HepG2 (cell line): ENCODE measurements at regions not wholly inside any gene's neighbourhood (a gene's known extent, or its start where the extent isn't known, plus 50 kb on each side); places are given as distances from the start of the nearest gene placed in this dataset.
"Not testable (repeated sequence)": the region's sequence is repeated elsewhere in the genome, so short reads cannot be mapped to it uniquely, and the experiment has no call there.

Source experiments
- ATAC-seq: fragments of 200-7000 bp; cut with Tn5 transposase; 3 replicates; pipeline ENCODE4 v1.9.1; 2020; ENCODE audit warnings: mild to moderate bottlenecking, moderate library complexity
- BruUV-seq: library from RNA; stranded (reverse); fragments of 400-500 nt; replicated peaks from 2 replicates; lab custom pipeline; 2021; lab: Mats Ljungman, UMichigan
- CTCF ChIA-PET: fragments of 300-600 bp; formaldehyde crosslinking; extraction: SDS; loops from one replicate; lab custom pipeline; 2021; ENCODE audit warnings: low total read pairs, inconsistent platforms, low intra/inter-chr PET ratio; lab: Yijun Ruan, JAX
- POLR2A ChIA-PET: fragments of 350-600 bp; sonication (Branson Sonifier 250); formaldehyde crosslinking; loops from one replicate; lab custom pipeline; 2020; ENCODE audit warnings: antibody characterized with exemption, inconsistent platforms; lab: Yijun Ruan, JAX
- DNase-seq: peaks from one replicate; pipeline ENCODE4 v3.0.0-alpha.2; 2015; ENCODE audit warnings: low spot score
- FAIRE-seq: peaks from 3 replicates; lab custom pipeline; 2011; peaks lifted over from hg19 to GRCh38; lab: Jason Lieb, UNC
- H2AFZ ChIP-seq: one replicate; pipeline ENCODE4 v1.6.1; 2011; ENCODE audit warnings: low read length, inconsistent platforms
- H3K27ac ChIP-seq: fragments of 300-600 bp; 3 replicates; pipeline ENCODE4 v1.8.0; 2011; ENCODE audit warnings: mixed run types, mild to moderate bottlenecking, mixed read lengths, low read length, inconsistent platforms; ENCODE audit not compliant: insufficient read depth; ENCODE audit errors: extremely low read length
- H3K27me3 ChIP-seq, 2 experiments: fragments of 200-600 bp in 1 of 2; 2 replicates in 1 of 2; 3 replicates in 1 of 2; pipeline versions ENCODE4 v1.6.0 to v1.8.0; 2011; ENCODE audit warnings: low read length in 2 of 2, mild to moderate bottlenecking in 2 of 2, moderate library complexity in 2 of 2, inconsistent platforms in 1 of 2; ENCODE audit not compliant: insufficient read depth in 2 of 2, control insufficient read depth in 1 of 2
- H3K36me3 ChIP-seq, 2 experiments: fragments of 200-600 bp in 1 of 2; replicated peaks in 1 of 2; 2 replicates in 1 of 2; 3 replicates in 1 of 2; pipeline versions ENCODE4 v1.5.1 to v1.8.0; 2011; ENCODE audit warnings: low read length in 2 of 2, inconsistent platforms in 1 of 2; ENCODE audit not compliant: insufficient read depth in 2 of 2, control insufficient read depth in 1 of 2
- H3K4me1 ChIP-seq: 2 replicates; pipeline ENCODE4 v1.5.1; 2012; ENCODE audit warnings: low read length, inconsistent platforms; ENCODE audit not compliant: insufficient read depth
- H3K4me2 ChIP-seq: 2 replicates; pipeline ENCODE4 v1.6.0; 2011; ENCODE audit warnings: low read depth, low read length, inconsistent platforms
- H3K4me3 ChIP-seq, 3 experiments: fragments of 200-600 bp in 1 of 3; sonication (generic), shearing (Covaris generic) in 1 of 3; replicated peaks in 1 of 3; 2 replicates each; pipeline ENCODE4 v1.5.1; 2011 to 2016; ENCODE audit warnings: low read length in 3 of 3, inconsistent platforms in 2 of 3, low read depth in 2 of 3, mild to moderate bottlenecking in 2 of 3, control low read depth in 1 of 3, mixed read lengths in 1 of 3; ENCODE audit not compliant: insufficient read depth in 1 of 3
- H3K79me2 ChIP-seq: one replicate; pipeline ENCODE4 v1.6.1; 2011; ENCODE audit warnings: low read length, inconsistent platforms; ENCODE audit not compliant: insufficient read depth
- H3K9ac ChIP-seq: 2 replicates; pipeline ENCODE4 v1.6.0; 2011; ENCODE audit warnings: mild to moderate bottlenecking, low read depth, low read length, inconsistent platforms; ENCODE audit not compliant: insufficient read depth
- H3K9me3 ChIP-seq: 2 replicates; pipeline ENCODE4 v1.5.1; 2012; ENCODE audit warnings: mild to moderate bottlenecking, low read length
- H4K20me1 ChIP-seq: 2 replicates; pipeline ENCODE4 v1.6.0; 2011; ENCODE audit warnings: inconsistent platforms, mild to moderate bottlenecking, low read length, moderate library complexity; ENCODE audit not compliant: insufficient read depth
- FOXC1 ChIP-seq: sonication (generic); formaldehyde crosslinking; IDR thresholded peaks from 2 replicates; pipeline ENCODE4 v1.8.0; 2022; ENCODE audit warnings: mild to moderate bottlenecking, missing genetic modification reagents, borderline replicate concordance
- MAF1 ChIP-seq: sonication (generic); formaldehyde crosslinking; IDR thresholded peaks from 2 replicates; pipeline ENCODE4 v1.5.0; 2020; ENCODE audit warnings: missing genetic modification reagents, borderline replicate concordance
- MAFF ChIP-seq: IDR thresholded peaks from 2 replicates; pipeline ENCODE4 v1.6.1; 2011; ENCODE audit warnings: low read depth, low read length, improper control_type of control experiment
- MAFK ChIP-seq, 2 experiments: IDR thresholded peaks in 1 of 2; conservative IDR thresholded peaks in 1 of 2; 2 replicates each; pipeline ENCODE4 v1.6.1; 2011; ENCODE audit warnings: improper control_type of control experiment in 2 of 2, low read length in 2 of 2
- PITX1 ChIP-seq: sonication (generic); formaldehyde crosslinking; IDR thresholded peaks from 2 replicates; pipeline ENCODE4 v1.5.1; 2020; ENCODE audit warnings: mild to moderate bottlenecking, missing genetic modification reagents
- SNAPC4 ChIP-seq: sonication (generic); formaldehyde crosslinking; IDR thresholded peaks from 2 replicates; pipeline ENCODE4 v1.4.0; 2020; ENCODE audit warnings: mild to moderate bottlenecking, missing genetic modification reagents
- ZNF292 ChIP-seq: sonication (generic); formaldehyde crosslinking; IDR thresholded peaks from 2 replicates; pipeline ENCODE4 v1.8.1; 2022; ENCODE audit warnings: mild to moderate bottlenecking, low read depth, missing genetic modification reagents, borderline replicate concordance
- ZNF598 ChIP-seq: sonication (generic); formaldehyde crosslinking; IDR thresholded peaks from 2 replicates; pipeline ENCODE4 v1.5.1; 2020; ENCODE audit warnings: mild to moderate bottlenecking, missing genetic modification reagents, borderline replicate concordance
- ZNF766 ChIP-seq: sonication (generic); formaldehyde crosslinking; IDR thresholded peaks from 2 replicates; pipeline ENCODE4 v1.5.0; 2020; ENCODE audit warnings: missing genetic modification reagents, borderline replicate concordance
- WGBS: methylation state at CpG from one replicate; pipeline ENCODE4 v1.1.6; 2017; ENCODE audit warnings: low lambda C conversion rate; 5-methylcytosine and 5-hydroxymethylcytosine counted together
- in situ Hi-C: cut with HindIII; loops from 2 replicates; pipeline ENCODE4 v1.10.0; 2017; ENCODE audit warnings: low pct_unique_long_range_greater_than_20kb; ENCODE audit not compliant: extremely low pct_ligation_motif_present
- intact Hi-C: fragments of 100-400 bp; cut with micrococcal nuclease; formaldehyde crosslinking; loops from one replicate; pipeline ENCODE4 v1.10.0; 2022; ENCODE audit not compliant: unreplicated experiment

- no peak for TF ChIP-seq SNAPC4 (CRISPR knock-in tag)
- TF ChIP-seq MAF1 (CRISPR knock-in tag), result no peak
- TF ChIP-seq FOXC1 (CRISPR knock-in tag), result no peak
- TF ChIP-seq ZNF292, result no peak
- no peak for TF ChIP-seq ZNF766 (CRISPR knock-in tag)
- TF ChIP-seq PITX1 (CRISPR knock-in tag), result no peak
- TF ChIP-seq ZNF598 (CRISPR knock-in tag), result no peak
Measured at GRCh38 chr5:103385722-103386121, 127.2 kb downstream of the MACIR start (continued).

GRCh38 chr5:103377638-103378037, 119.1 kb downstream of the MACIR start:
- POLR2A ChIA-PET, BruUV-seq, H4K20me1 ChIP-seq, H3K9me3 ChIP-seq, H3K4me3 ChIP-seq, H3K27me3 ChIP-seq, in situ Hi-C loops, H3K79me2 ChIP-seq, H3K4me2 ChIP-seq, H2AFZ ChIP-seq, H3K9ac ChIP-seq: not testable (repeated sequence)
- peaks cover 18% of the 10 kb centered on the region for H3K4me1 ChIP-seq
- intact Hi-C loops, result loop anchor here (10.0 kb wide), 1 partner anchor 123 kb away; the partner anchor contains the start of gene MACIR
- WGBS, result 56% methylated on average over 4 of the region's 4 CpGs
- peak; percentile 52 to 83 for TF ChIP-seq MAFK (conservative IDR thresholded peaks at IDR 0.05 in 1 of 2, IDR thresholded peaks at IDR 0.05 in 1 of 2; ENCODE audit: low read length in 2 of 2)
- peak; percentile 68; the same call in 1 of the 2 replicates for TF ChIP-seq MAFF
- TF ChIP-seq, all 625 proteins: peak for 2; not testable (repeated sequence) for 623
- H3K27ac ChIP-seq, ATAC-seq, FAIRE-seq, H3K36me3 ChIP-seq, DNase-seq, CTCF ChIA-PET: not testable (repeated sequence)
